RKO (cell line): ENCODE measurements at regions not wholly inside any gene's neighbourhood (a gene's known extent, or its start where the extent isn't known, plus 50 kb on each side); places are given as distances from the start of the nearest gene placed in this dataset.
A peak's percentile ranks its signal among the peaks of the same experiment; 100 is the strongest.

Experiments
- DNase-seq: peaks from one replicate; pipeline ENCODE4 v3.0.0-alpha.2; 2016; ENCODE audit warnings: low spot score

DNA sequence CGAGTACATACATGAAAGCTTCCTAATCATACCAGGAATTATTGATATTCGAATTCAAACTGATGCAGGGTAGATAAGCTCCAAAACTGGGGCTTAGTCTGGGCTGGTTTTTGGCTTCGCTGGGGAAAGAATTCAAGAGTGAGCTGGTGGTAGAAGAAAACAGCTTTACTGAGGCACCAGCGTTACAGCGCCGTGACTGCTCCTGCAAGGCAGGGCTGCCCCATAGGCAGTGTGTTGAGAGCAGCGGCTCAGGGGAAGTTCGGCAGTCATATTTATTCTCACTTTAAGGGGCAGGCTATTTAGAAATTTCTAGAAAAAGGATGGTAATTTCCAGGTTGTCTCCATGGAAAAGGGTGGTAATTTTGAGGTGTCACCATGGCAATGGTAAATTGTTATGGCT is 292.6 kb upstream of the TCF4 start:
- no peak for DNase-seq

DNA sequence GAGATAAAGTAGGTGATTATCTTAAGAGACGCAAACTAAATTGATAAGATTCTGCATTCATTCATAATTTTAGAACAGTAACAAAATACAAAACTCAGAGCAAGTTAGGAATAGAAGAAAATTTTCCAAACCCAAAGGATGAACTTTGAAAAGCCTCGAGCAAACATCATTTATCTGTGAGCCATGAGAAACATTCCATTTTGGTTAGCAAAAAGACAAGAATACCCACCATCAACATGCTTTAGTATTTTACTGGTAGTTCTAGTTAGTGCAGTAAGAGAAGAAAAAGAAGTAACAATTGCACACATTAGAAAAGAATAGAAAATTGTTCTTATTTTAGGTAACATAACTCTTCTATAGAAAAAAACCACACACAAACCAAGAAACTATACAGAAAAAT is 291.3 kb upstream of the TCF4 start:
- no peak for DNase-seq

DNA sequence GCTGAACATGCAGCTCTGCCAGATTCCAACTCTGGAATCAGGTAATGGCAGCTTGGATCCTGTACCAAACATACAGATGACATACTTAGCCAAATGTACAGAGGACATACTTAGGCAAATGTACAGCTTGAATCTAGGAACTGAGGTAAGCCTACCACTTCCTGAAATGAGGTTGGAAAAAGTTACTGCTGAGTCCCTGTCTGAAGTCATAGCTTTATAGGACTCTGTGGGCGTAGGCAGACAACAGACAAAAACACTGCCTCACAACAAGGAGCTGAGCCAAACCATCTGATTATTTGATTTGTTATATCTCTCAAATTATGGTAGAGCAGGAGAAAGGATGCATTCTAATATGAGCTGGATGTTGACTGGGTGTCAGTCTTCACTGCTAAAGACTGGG is 290.2 kb upstream of the TCF4 start:
- peak; percentile 5 for DNase-seq

DNA sequence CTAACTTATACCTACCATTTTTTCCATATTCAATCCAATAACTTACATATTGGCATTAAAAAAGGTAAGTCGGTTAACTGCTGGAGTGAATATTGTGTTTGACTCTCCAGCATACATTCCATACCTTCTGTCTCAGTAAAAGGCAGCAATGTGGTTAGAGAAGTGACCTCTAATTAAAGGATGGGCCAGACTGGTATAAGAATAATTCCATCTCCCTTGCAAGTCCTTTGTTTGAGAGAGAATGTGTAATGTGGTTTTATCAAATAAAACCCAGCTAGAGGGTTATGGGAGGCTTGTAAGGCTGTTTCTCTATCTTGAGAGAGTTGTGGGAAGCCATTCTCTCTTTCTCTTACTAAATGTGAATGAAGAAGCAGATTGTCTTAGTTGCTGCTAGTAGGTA is 289.3 kb upstream of the TCF4 start:
- DNase-seq: no peak

DNA sequence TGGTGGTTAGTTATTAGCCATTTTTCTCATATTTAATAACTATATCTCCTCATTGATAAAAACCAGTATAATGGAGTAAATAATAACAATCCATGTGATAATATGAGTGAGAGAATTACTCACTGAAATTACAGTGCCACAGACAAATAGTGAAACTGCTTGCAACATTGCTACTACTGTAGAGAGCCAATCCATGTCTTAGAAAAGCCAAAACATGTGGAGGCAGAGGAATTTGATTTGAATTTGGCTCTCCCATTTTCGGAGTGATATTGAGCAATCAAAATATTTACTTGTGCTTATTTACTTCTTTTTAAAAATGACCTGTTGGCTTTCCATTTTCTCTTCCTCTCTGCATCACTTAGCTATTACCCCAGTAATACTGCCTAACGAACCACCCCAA is 288.3 kb upstream of the TCF4 start:
- DNase-seq: no peak

DNA sequence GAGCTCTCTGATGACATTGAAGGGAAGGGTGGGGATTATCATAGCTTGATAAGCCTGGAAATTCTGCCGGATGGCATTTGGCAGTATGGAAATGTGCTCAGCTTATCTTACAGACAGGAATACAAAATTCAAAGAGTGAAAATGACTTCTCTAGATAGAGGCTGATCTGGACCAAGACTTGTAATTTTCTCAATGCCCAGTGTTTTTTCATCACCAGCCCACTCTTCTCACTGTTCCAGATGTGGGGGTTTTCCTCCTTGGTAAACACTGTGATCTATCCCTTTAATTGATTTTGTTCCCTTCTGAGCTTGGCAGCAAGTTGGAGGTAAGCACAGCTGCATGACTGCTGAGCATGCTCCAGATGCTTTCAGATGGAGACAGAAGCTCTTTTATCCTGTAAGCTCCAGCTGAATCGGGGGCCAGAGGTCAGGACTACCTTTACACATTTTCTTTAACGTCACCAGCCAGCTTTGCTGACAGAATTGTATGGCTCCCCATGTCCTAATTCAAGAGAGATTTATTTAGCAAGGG is 287.4 kb upstream of the TCF4 start:
- DNase-seq: no peak

- DNase-seq: no peak
Observed at GRCh38 chr18:55869556-55870501, 281.8 kb upstream of the TCF4 start.

DNA sequence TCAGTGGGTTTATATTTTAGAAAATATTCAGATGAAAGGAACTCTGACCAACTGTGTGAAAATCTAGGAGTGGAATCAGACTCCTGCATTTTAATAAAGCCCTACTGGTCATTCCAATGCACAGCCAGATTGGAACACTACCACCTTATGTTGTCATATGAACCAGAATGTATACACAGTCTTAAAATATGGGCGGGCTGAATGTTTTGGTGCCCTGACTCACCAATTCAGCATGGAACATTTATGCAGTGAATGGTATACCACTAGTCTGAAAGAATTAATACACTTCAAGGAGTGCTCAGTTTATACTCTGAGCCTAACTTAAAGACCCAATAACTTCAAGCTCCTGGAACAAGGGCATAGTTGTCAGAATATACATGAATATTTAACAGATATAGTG is 280.9 kb upstream of the TCF4 start:
- peak; percentile 24 for DNase-seq

- no peak for DNase-seq
Observed at GRCh38 chr18:55866886-55867285, 278.9 kb upstream of the TCF4 start.

GRCh38 chr18:55866006-55866405 is 278.0 kb upstream of the TCF4 start:
- DNase-seq: no peak

DNA sequence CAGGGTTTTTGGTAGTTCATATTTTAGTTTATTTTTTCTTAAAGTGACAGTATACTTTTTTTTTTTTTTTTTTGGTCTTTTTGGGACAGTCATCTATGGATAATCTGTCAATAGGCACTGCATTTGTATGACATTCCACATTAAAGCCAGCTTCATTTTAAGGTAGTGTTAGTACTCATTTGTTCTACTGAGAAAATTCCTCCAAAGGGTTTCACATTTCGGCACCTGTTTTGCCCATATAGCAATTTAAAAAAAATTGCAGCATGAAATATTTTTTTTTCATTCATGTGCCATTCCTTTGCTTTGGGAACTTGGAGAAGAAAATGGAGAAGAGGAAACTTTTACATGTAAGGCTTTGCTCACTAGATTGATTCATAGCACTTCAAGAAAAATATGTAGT is 276.3 kb upstream of the TCF4 start:
- no peak for DNase-seq

DNA sequence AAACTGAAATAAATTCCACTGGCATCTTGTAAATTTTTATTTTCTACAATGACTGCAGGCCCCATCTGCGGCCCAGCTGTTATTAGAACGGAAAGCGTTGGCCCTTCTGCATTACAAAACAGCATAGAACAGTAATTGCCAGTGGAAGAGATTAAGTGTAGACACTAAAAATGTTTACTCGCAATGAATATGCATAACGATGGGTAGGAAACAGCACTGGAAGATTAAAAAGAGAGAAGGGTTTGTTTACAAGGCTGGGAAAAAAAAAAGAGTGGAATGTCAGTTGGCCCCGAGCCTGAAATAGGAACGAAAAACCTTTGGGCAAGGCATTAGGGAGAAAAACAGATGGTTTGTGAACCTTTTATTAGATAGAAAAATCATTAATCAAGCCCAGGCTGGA is 275.9 kb upstream of the TCF4 start:
- DNase-seq: no peak

- no peak for DNase-seq
Observed at GRCh38 chr18:55863391-55863706, 275.4 kb upstream of the TCF4 start.

DNA sequence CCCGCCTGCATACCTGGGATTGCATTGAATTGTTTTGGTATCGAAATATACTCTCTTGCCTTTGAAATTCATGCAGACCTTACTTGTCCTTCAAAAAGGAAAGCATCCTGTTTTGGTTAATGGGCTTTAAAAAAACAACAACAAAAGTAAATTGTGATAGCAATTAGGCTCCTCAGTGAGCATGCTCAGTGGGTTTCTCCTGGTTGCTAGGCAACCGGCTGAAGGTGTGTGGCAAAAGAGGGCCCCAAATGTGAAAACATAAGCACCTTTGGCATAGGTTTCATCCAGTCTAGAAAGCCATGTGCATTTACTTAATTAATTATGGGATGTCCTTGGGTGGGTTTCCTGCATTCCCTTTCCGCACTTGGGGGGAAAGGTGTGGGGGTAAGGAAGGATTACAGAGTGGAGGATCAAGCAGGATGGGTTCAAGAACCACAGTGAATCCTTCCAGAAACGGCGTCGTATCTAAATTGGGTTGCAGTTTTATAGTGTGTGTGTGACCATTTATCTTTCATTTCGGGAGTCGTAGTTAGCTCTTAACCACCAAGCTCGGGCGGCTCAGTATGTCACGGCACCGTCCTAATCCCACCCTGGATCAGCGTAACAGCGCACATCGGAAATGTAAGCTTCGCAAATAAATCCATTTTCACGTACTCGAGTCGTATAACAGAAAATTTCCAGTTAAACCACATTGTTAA is 274.9 kb upstream of the TCF4 start:
- DNase-seq: no peak

- peak; percentile 20 for DNase-seq
Observed at GRCh38 chr18:55861266-55861665, 273.3 kb upstream of the TCF4 start.

- no peak for DNase-seq
Observed at GRCh38 chr18:55858661-55859515, 270.9 kb upstream of the TCF4 start.

DNA sequence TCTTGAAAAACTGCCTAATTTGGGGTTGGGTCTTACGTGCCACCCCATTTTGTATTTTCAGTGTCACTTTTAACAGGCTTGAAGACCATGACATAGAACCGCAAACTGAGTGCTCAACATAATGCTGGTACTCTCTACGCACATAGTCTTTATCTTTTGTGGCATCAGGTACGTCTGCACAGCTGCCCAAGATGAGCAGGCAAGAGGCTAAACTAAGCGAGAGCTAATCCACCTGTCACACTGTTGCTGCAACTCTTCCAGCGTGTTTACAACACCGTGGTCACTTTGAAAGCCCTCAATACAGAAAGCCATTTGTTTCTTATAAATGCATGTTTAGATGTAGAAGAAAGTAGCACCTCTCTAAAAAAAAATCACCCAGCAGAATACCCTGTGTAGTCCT is 270.0 kb upstream of the TCF4 start:
- DNase-seq: no peak

GRCh38 chr18:55857409-55857808 is 269.4 kb upstream of the TCF4 start:
- DNase-seq: no peak

GRCh38 chr18:55856679-55857078 is 268.7 kb upstream of the TCF4 start:
- DNase-seq: no peak

DNA sequence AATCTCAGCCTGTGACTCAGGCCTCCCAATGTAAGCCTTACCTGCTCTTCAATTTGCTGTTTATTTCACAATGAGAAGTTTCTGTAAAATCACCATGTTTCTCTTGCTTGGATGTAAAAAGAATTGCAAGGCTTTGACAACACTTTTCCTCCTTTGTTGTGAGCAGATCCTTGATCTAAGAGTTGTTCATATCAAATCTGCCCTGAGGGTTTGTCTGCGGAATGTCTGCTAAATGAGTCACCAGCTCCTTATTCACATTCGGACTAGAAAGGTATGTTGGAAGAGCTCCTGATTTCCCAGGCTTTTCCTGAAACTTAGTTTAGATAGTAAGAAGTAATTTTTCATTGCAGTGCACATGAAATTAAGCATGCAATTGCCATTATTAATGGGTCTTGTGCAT is 268.2 kb upstream of the TCF4 start:
- DNase-seq: no peak

- DNase-seq: no peak
Observed at GRCh38 chr18:55853268-55853667, 265.3 kb upstream of the TCF4 start.

DNA sequence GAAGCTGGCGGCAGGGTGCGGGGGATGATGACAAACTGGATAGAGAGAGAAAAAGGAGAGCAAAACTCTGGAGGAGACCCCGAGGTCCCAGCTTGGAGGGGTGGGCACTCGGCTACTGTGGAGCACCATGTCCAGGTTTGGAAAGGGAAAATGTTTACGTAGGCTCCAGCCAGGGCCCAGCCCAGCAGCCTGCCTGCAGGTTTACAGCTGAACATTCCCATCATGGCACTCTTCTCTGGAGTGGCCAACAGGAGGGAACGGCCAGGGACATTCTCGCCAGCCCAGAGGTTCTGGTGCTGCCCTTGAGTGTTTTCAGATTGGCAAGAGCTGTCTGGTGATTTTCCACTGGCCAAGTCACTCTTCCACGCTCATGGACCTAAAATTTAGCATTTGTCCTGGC is 262.9 kb upstream of the TCF4 start:
- DNase-seq: no peak

- DNase-seq: no peak
Observed at GRCh38 chr18:55849391-55849790, 261.4 kb upstream of the TCF4 start.
